HepG2 (cell line): ENCODE measurements at regions not wholly inside any gene's neighbourhood (a gene's known extent, or its start where the extent isn't known, plus 50 kb on each side); places are given as distances from the start of the nearest gene placed in this dataset.
"Not testable (repeated sequence)": the region's sequence is repeated elsewhere in the genome, so short reads cannot be mapped to it uniquely, and the experiment has no call there.

ENCODE experiments used
- ATAC-seq: fragments of 200-7000 bp; cut with Tn5 transposase; 3 replicates; pipeline ENCODE4 v1.9.1; 2020; ENCODE audit warnings: mild to moderate bottlenecking, moderate library complexity
- BruUV-seq: library from RNA; stranded (reverse); fragments of 400-500 nt; replicated peaks from 2 replicates; lab custom pipeline; 2021; lab: Mats Ljungman, UMichigan
- CTCF ChIA-PET: fragments of 300-600 bp; formaldehyde crosslinking; extraction: SDS; loops from one replicate; lab custom pipeline; 2021; ENCODE audit warnings: low total read pairs, inconsistent platforms, low intra/inter-chr PET ratio; lab: Yijun Ruan, JAX
- POLR2A ChIA-PET: fragments of 350-600 bp; sonication (Branson Sonifier 250); formaldehyde crosslinking; loops from one replicate; lab custom pipeline; 2020; ENCODE audit warnings: antibody characterized with exemption, inconsistent platforms; lab: Yijun Ruan, JAX
- DNase-seq: peaks from one replicate; pipeline ENCODE4 v3.0.0-alpha.2; 2015; ENCODE audit warnings: low spot score
- FAIRE-seq: peaks from 3 replicates; lab custom pipeline; 2011; peaks lifted over from hg19 to GRCh38; lab: Jason Lieb, UNC
- H2AFZ ChIP-seq: one replicate; pipeline ENCODE4 v1.6.1; 2011; ENCODE audit warnings: low read length, inconsistent platforms
- H3K27ac ChIP-seq: fragments of 300-600 bp; 3 replicates; pipeline ENCODE4 v1.8.0; 2011; ENCODE audit warnings: mixed run types, mild to moderate bottlenecking, mixed read lengths, low read length, inconsistent platforms; ENCODE audit not compliant: insufficient read depth; ENCODE audit errors: extremely low read length
- H3K27me3 ChIP-seq, 2 experiments: fragments of 200-600 bp in 1 of 2; 2 replicates in 1 of 2; 3 replicates in 1 of 2; pipeline versions ENCODE4 v1.6.0 to v1.8.0; 2011; ENCODE audit warnings: low read length in 2 of 2, mild to moderate bottlenecking in 2 of 2, moderate library complexity in 2 of 2, inconsistent platforms in 1 of 2; ENCODE audit not compliant: insufficient read depth in 2 of 2, control insufficient read depth in 1 of 2
- H3K36me3 ChIP-seq, 2 experiments: fragments of 200-600 bp in 1 of 2; replicated peaks in 1 of 2; 2 replicates in 1 of 2; 3 replicates in 1 of 2; pipeline versions ENCODE4 v1.5.1 to v1.8.0; 2011; ENCODE audit warnings: low read length in 2 of 2, inconsistent platforms in 1 of 2; ENCODE audit not compliant: insufficient read depth in 2 of 2, control insufficient read depth in 1 of 2
- H3K4me1 ChIP-seq: 2 replicates; pipeline ENCODE4 v1.5.1; 2012; ENCODE audit warnings: low read length, inconsistent platforms; ENCODE audit not compliant: insufficient read depth
- H3K4me2 ChIP-seq: 2 replicates; pipeline ENCODE4 v1.6.0; 2011; ENCODE audit warnings: low read depth, low read length, inconsistent platforms
- H3K4me3 ChIP-seq, 3 experiments: fragments of 200-600 bp in 1 of 3; sonication (generic), shearing (Covaris generic) in 1 of 3; replicated peaks in 1 of 3; 2 replicates each; pipeline ENCODE4 v1.5.1; 2011 to 2016; ENCODE audit warnings: low read length in 3 of 3, inconsistent platforms in 2 of 3, low read depth in 2 of 3, mild to moderate bottlenecking in 2 of 3, control low read depth in 1 of 3, mixed read lengths in 1 of 3; ENCODE audit not compliant: insufficient read depth in 1 of 3
- H3K79me2 ChIP-seq: one replicate; pipeline ENCODE4 v1.6.1; 2011; ENCODE audit warnings: low read length, inconsistent platforms; ENCODE audit not compliant: insufficient read depth
- H3K9ac ChIP-seq: 2 replicates; pipeline ENCODE4 v1.6.0; 2011; ENCODE audit warnings: mild to moderate bottlenecking, low read depth, low read length, inconsistent platforms; ENCODE audit not compliant: insufficient read depth
- H3K9me3 ChIP-seq: 2 replicates; pipeline ENCODE4 v1.5.1; 2012; ENCODE audit warnings: mild to moderate bottlenecking, low read length
- H4K20me1 ChIP-seq: 2 replicates; pipeline ENCODE4 v1.6.0; 2011; ENCODE audit warnings: inconsistent platforms, mild to moderate bottlenecking, low read length, moderate library complexity; ENCODE audit not compliant: insufficient read depth
- SMARCC2 ChIP-seq: fragments of 450-650 bp; IDR thresholded peaks from 2 replicates; pipeline ENCODE4 v1.6.1; 2017; ENCODE audit warnings: antibody characterized with exemption, mild to moderate bottlenecking
- ZBTB7B ChIP-seq: sonication (generic); formaldehyde crosslinking; IDR thresholded peaks from 2 replicates; pipeline ENCODE4 v1.4.0; 2020; ENCODE audit warnings: missing genetic modification reagents
- ZNF280B ChIP-seq: sonication (generic); formaldehyde crosslinking; IDR thresholded peaks from 2 replicates; pipeline ENCODE4 v1.5.0; 2020; ENCODE audit warnings: missing genetic modification reagents, mild to moderate bottlenecking, borderline replicate concordance
- ZNF605 ChIP-seq: sonication (generic); formaldehyde crosslinking; IDR thresholded peaks from 2 replicates; pipeline ENCODE4 v1.8.0; 2022; ENCODE audit warnings: mild to moderate bottlenecking, missing genetic modification reagents
- ZNF891 ChIP-seq: sonication (generic); formaldehyde crosslinking; IDR thresholded peaks from 2 replicates; pipeline ENCODE4 v1.5.0; 2020; ENCODE audit warnings: mild to moderate bottlenecking, missing genetic modification reagents
- WGBS: methylation state at CpG from one replicate; pipeline ENCODE4 v1.1.6; 2017; ENCODE audit warnings: low lambda C conversion rate; 5-methylcytosine and 5-hydroxymethylcytosine counted together
- in situ Hi-C: cut with HindIII; loops from 2 replicates; pipeline ENCODE4 v1.10.0; 2017; ENCODE audit warnings: low pct_unique_long_range_greater_than_20kb; ENCODE audit not compliant: extremely low pct_ligation_motif_present
- intact Hi-C: fragments of 100-400 bp; cut with micrococcal nuclease; formaldehyde crosslinking; loops from one replicate; pipeline ENCODE4 v1.10.0; 2022; ENCODE audit not compliant: unreplicated experiment

GRCh38 chr6:887583-888235, 194.8 kb upstream of the EXOC2 start:
- no peak overlapping the region for H2AFZ ChIP-seq
- no peaks in the 10 kb centered on the region for H4K20me1 ChIP-seq
- TF ChIP-seq ZNF280B (CRISPR knock-in tag) (0 out of 2 replicates have a peak, but pooled peaks have one; percentile 24), ZBTB7B (no peak), SMARCC2 (no peak), ZNF891 (CRISPR knock-in tag) (0 out of 2 replicates have a peak, but pooled peaks have one; percentile 37), ZNF605 (CRISPR knock-in tag) (no peak)
- H3K79me2 ChIP-seq: no peaks in the 10 kb centered on the region
- no peak overlapping the region for H3K9ac ChIP-seq
- no peaks in the 10 kb centered on the region for H3K36me3 ChIP-seq
- H3K9me3 ChIP-seq: no peaks in the 10 kb centered on the region
- WGBS: 76% methylated on average over 34 of the region's 35 CpGs
- no peak overlapping the region for H3K27ac ChIP-seq
- no peak overlapping the region for H3K4me2 ChIP-seq
- H3K4me3 ChIP-seq: no peak overlapping the region
- ATAC-seq (no peak), DNase-seq (no peak), FAIRE-seq (no peak)
- H3K4me1 ChIP-seq: no peaks in the 10 kb centered on the region
- in situ Hi-C loops: no loop called here
- peaks cover 1 to 33% of the 10 kb centered on the region in 2 experiments; a peak in 4 of 5 replicates for H3K27me3 ChIP-seq
- ChIA-PET POLR2A (no interaction called here), CTCF (no interaction called here)
- BruUV-seq: no TSS peak
- intact Hi-C loops: no loop called here

- H2AFZ ChIP-seq, POLR2A ChIA-PET, ATAC-seq, CTCF ChIA-PET, intact Hi-C loops, DNase-seq, H3K4me1 ChIP-seq, BruUV-seq, FAIRE-seq, H3K9ac ChIP-seq, H3K79me2 ChIP-seq, H4K20me1 ChIP-seq, H3K36me3 ChIP-seq, H3K4me2 ChIP-seq, in situ Hi-C loops, H3K9me3 ChIP-seq, H3K27ac ChIP-seq, H3K4me3 ChIP-seq: not testable (repeated sequence)
- 58% methylated on average over 9 of the region's 9 CpGs for WGBS
- H3K27me3 ChIP-seq: peaks cover 1 to 28% of the 10 kb centered on the region in 2 experiments; a peak in 4 of 5 replicates
Observed at GRCh38 chr6:886116-886515, 193.2 kb upstream of the EXOC2 start.
